HG03521 (cell line): ENCODE measurements at regions not wholly inside any gene's neighbourhood (a gene's known extent, or its start where the extent isn't known, plus 50 kb on each side); places are given as distances from the start of the nearest gene placed in this dataset.

Experiments used
- ATAC-seq: cut with Tn5 transposase; IDR thresholded peaks from one replicate; pipeline ENCODE4 v1.9.1; 2021; ENCODE audit warnings: mild to moderate bottlenecking, moderate library complexity; ENCODE audit not compliant: unreplicated experiment

DNA sequence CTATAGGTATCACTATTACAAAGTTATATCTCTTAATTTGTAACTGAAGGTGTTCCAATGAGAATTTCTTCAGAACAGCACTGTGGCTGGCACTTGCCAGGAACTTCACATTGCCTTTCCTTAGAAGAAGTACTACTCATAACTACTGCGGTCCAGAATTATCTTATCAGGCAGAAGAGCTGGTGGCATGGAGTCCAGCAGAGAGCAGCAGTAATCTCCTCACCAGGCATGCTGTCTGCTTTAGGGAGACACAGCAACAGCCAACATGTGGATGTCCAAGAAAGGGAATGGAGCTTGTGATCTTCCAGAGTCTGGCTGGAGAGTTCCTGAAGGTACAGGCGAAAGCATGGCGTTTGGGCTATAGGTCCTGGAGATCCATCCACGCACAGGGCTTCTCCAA is 919.7 kb upstream of the NR2F2 start:
- ATAC-seq, result no peak

DNA sequence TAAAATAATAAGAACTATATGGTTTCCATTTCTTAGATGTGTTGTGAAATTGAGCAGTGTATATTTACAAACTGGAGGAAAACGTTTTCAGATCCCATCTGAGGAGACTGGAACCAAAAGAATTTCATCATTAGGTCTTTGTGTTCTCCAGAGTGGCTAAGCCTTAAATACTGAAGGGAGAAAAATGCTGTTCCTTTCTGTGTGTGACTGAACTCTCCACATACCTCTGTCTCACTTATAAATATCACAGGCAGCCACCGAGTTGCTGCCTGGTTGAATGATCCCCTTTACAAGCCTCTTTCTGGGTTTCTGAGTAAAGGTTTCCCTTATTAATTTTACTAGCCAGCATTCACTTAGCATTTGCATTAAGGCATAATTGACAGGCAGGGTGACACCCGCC is 913.9 kb upstream of the NR2F2 start:
- ATAC-seq, result no peak

DNA sequence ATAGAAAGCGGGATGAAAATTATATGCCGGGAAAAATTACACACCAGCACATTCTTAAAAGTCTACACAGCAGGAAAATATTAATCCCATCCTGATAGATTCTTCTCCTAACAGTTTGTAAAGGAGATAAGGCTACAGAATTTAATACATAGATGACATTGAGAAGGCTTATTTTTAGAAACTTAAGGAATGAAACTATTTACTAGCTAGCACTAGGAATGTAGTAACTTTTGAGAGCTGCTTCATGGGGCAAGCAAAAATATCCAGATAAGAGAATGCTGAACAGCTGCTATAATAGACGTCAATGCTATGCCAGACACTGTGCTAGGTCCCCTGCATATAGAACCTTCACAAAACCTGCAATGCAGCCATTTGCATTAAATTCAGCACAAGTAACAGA is 912.7 kb upstream of the NR2F2 start:
- ATAC-seq, result no peak

DNA sequence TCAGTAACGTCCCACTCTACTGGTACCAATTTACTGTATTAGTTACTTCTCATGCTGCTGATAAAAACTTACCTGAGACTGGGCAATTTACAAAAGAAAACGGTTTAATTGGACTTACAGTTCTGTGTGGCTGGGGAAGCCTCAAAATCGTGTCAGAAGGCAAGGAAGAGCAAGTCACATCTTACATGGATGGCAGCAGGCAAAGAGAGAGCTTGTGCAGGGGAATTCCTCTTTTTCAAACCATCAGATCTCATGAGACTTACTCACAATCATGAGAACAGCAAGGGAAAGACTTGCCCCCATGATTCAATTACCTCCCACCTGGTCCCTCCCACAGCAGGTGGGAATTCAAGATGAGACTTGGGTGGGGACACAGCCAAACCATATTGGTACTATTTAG is 908.2 kb upstream of the NR2F2 start:
- no peak for ATAC-seq

DNA sequence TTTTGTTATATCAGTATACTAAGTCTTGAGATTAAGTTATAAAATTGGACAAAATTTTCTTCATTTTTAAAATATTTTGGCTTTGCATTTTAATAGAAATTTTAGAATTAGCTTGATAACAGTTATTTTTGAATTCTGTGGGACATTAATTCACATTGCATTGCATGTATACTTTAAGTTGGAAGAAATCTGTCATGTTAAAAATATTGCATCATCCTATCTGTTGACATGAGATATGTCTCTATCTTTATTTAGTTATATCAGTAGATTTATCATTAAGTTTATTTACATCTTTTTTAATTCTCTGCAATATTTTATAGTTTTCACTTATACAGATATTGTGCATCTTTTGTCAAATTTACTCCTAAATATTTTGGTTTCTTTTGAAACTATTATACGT is 904.6 kb upstream of the NR2F2 start:
- ATAC-seq, result no peak

DNA sequence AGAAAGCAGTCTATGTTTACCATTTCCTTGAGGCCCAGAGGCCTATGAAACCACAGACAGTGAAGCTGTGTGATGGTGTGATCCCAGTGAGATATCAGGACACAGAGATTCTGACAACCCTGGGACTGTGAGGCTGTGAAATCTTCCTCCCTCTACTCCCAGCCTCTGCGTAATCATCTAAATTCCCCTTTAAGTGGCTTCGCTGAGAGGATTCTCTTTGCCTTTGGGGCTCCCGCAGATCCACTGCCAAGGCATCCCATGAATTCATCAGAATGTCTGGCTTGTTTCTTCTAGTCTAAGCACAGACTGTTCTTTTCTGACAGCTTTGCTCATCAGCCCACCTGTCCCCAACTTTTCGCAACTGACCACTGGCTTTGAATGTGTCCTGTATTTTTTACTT is 901.2 kb upstream of the NR2F2 start:
- no peak for ATAC-seq

DNA sequence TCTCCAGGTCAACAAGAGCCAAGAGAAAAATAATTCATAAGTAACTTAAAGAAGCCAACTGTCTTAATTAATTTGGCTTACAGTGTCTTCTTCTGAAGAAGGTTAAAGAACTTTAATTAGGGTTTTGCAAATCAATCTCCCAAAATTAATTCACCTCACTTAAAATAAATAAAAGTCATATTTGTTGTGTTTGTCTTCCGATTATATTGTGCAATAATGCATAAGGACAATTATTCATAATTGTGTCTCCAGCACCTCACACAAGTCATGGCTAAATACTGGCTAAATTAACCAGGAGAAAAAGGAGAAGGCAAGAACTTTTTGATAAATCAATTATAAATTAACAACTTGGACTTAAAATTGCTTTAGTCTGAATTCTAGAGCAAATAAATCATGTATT is 899.0 kb upstream of the NR2F2 start:
- no peak for ATAC-seq

DNA sequence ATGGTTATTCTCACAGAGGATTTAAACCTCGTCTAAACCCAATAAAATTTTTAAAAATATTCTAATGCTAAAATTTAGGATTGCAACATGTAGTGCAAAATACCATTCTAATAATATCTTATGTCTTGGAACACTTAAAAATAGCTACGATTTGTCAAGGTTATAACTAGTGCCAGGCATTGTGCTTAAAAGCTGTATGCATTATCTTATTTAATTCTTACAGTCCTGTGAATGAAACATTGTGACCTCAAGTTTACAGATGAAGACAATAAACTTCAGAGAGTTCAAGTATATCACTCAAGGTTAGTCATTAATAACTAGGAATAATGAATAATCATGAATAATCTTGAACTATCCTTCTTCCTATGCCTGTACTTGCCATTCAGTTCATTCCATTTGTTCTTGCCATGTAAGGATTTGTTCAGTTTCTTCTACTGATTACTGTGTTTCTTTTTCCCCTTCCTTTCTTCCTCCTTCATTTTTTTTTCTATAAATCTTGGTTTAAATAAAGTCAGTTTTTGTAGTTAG is 897.6 kb upstream of the NR2F2 start:
- no peak for ATAC-seq

DNA sequence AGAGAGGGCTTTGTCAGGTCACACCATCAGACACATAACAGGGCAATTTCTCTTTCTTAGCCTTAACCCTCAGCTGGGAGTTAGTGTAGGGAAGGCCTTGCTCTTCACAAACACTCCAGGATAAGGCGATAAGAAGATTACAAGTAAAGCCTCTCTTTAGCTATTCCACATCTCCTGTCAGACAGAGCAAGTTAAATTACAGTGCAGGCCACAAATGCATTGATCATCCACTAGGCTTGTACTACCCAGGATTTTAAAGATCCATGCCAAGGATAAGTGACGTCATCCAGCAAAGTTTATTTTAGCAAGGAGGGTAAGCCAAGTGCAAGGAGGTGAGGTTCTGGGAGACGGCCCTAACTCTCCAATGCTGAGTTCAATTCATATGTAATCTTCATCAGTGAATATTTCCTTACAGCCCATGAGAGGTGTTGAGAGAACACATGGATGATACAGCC is 890.6 kb upstream of the NR2F2 start:
- no peak for ATAC-seq

DNA sequence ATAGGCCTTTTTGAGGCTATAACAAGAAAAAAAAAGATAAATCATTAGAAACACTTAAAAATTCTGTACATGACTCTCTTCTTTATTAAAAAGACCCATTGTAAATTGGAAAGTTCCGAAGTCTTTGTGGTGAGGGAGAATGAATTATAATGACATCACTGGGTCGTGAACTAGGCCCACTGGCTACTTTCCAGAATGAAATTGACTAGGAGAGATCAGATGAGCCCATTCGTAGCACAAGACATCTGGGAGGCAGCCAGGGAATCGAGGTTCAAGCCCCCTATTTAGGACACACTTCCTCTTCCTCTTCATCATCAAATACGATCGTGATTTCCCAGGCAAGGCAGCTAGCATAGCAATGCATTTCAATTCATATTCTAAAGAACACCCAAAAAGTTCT is 889.8 kb upstream of the NR2F2 start:
- ATAC-seq, result no peak

DNA sequence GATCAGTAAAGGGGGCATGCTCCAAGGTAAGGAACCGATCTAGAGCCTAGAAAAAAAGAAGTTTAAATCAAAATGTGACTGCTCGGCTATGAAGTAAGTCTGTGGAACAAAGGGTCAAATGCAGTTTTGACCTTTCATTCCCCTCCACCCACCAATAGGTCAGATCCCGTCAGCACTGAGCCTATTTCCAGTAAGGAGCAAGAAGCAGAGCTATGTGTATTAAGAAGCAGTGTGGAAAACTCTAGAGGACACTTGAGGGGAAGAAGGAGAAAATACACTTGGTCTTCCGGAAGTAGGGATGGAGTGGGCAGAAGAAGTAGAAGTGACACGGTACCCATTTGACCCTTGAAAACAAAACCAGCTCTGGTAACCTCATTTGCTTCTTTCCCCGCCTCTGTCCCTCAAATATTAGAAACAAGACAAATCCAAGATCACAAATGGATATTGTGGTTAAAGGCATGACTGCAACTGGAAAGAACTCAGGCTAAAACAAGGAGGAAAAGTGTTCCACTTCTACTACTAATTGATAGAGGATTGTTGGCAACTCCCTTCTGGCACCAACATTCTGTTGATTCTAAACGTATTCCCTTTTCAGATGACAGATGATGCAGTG is 888.3 kb upstream of the NR2F2 start:
- ATAC-seq, result no peak

DNA sequence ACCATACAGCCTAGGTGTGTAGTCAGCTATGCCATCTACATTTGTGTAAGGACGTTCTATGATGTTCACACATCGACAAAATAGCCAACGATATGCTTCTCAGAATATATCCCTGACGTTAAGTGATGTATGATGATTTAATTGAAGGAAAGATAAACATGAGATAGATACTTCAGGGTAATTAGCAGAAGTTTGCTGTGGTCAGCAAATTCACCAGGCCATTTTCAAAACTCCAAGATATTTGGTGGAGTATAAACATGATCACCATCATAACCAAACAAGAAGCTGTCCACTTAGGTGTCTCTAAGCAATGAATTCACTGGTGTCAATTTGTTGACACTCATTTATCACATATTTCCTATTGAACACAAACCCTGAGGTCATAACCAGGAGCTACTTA is 885.6 kb upstream of the NR2F2 start:
- ATAC-seq, result no peak

DNA sequence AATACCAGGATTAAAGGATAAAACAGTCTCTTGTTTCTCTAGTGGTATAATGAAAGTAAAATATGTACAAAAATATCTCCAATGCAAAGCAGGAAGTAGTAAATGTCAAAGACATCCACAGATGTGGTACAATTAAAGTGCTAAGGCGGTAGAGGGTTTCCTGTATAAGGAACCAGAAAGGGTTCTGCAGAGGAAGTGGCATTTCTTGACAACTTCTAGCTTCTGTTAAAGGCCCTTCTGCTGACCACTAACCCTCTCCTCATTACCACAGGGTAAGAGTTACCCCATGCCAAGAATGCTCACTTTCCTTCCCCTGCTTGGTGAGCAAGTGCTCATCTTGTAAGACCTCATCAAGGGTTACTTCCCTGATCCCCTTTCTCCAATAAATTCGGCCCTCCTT is 883.6 kb upstream of the NR2F2 start:
- ATAC-seq, result no peak

DNA sequence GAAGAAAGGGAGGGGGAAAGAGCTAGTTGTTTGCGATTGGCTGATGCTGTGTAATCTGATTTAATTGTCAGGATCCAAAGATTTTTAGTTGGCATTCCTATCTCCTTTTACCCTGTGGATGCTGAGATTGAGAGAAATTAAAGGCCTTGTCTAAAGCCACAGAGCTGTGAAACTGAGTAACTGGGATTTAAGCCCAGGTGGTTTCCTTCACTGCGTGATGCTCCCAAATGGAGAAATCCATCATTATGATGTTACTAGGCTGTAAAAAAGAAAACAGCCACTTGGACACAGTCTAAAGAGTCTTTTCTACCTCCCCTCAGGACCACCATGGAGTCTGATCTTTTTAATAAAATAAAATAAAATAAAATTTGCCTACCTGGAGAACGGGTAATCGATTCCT is 883.0 kb upstream of the NR2F2 start:
- ATAC-seq, result no peak

DNA sequence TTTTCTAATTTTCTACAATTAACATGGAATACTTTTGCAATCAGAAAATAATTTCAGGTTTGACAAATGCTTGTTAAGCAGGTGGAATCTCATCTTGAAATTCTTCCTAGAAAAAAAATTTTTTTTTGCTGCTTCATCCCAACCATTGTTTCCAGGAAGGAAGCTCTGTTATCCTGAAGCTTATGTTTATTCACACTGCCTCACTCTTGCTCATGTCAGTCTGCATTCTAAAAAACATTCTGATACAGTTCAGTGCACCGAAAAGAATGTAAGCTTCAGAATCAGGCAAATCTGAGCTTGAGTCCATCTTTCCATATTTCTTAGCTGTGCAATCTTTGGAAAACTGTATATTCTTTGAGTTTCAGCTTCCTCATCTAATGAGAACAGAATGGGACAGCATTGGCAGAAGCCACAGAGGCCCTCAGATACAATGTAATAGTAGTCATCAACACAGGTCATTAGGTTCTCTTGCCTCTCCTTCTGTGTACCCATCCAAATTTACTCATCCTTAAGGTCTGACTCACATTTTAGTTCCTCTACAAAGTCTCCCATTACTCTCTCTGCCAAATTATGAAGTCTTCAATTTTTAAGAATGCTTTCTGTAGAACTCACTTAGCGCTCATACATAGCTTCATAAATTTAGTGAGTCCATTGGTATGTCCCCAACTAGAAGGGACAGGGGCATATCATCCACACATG is 881.8 kb upstream of the NR2F2 start:
- no peak for ATAC-seq

DNA sequence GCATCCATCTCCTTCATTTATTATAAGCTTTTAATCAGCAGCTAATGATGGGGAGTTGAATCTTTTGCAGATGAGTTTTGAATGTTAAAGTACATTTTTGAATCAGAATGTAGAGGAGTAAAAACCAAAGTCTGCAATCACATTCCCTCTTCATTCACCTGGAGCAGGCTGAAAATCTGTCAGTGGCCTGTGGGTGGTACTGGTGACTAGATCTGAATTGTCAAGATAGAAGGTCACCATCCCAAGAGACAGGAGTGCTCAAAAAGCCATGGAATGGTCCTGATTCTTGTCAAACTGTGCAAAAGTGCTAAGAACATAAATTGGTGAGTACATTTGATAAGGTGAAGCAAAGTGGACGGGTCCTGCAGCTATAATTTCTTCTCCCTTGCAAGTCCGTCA is 881.3 kb upstream of the NR2F2 start:
- no peak for ATAC-seq

DNA sequence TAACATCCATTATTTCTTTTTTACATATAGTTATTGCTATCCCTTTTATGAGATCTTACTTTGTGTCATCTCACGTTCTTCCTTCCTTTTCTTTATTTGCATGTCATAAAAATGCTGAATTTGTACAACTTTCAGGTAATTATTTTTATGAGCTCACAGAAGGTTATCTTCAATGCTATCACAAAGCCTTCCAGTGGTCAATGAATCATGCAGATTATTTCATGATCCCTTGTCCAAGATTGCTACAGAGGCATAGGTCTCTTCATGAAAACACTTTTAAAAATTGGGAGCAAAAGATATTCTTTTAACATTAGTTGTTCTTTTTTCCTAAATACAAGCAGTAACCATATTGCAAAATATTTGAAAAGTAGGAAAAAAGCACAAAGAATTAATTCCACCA is 880.1 kb upstream of the NR2F2 start:
- no peak for ATAC-seq

DNA sequence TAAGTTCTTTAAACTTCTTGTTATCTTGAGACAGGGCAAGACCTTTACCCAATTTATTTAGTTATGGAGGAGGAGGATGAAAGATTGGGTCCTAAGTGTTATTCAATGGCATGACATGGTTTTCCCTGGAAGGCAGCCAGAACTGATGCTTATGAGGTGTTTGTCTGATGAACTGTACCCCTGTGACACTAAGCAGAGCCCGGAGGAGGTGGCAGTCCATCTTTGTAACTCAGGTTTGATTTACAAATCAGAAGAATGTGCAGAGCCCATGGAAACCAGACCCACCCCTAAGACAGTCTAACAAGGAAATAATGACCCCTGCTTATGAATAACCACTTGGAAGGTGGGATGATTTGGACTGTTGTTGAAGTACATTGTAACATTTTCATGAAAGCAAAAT is 878.6 kb upstream of the NR2F2 start:
- no peak for ATAC-seq

DNA sequence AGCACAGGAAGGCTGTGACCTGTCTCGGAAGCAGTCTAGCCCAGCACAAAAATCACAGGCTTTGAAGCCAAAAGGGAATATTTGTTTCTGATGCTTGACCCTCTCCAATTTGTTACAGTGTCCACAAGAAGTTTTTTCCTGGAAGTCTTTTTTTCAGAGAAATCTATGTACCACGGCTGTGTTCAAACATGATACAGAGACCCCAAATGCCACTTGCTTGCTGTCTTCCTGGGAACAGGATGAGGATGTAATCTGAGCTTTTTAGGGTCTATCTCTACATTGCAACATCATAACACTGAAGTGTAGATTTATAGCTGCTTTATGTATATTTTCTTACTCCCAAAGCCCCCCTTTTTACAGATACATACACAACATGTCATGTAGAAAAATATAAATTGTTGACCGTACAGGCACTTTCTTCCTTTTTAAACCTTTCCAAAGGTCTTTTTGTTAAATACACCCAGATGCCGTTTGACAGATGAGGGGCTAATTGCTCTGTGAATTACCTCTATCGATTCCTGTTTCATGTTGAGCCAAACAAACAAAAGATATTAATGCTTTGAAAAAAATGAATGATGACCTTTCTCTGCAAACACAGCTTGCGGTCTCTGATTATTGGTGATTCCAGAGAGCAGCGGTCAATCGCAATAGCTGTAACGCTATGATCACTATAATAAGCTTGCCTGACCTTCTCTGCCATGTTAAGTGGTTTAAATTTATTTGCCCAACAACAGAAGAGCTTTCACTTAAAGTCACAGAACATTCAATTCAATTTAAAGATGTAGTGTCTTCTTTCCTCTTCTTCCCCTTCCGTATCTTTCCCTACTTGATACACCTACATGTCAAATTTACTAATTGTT is 875.9 kb upstream of the NR2F2 start:
- ATAC-seq, result no peak

DNA sequence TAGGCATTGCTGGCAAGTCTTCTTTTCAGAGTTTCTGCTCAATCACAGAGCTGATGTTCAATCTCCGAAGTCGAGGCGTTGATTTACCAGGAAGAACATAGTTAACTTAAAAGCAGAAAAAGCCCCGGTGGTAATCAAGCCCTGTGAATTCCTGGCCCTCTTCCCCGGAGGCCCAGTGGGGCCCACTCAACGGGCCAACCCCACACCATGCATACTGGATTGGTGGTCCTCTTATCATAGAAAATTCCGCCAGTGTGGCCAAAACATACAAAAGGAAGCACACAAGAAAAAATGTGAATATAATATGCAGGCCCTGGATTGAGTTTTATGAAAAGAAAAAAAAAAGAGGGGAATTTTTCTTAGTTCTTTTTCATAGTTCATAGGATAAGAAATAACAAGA is 873.0 kb upstream of the NR2F2 start:
- no peak for ATAC-seq

DNA sequence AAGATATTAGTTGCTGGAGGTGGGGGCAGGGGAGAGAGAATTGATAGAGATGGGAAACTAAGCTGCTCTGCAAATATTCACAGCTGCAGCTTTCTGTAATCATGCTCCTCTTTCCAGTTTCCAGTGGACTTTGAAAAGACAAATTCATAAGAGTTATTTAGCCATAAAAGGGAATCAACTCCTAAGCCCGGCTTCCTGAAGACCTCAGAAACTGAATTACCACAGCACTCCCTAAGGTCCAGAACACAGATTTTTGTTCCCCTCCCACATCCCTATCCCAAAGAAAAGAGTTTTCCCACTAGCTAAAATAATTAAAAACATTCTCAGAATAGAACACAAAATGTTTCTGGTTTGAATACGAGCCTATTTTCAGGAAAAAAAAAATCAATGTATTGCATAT is 871.8 kb upstream of the NR2F2 start:
- no peak for ATAC-seq

DNA sequence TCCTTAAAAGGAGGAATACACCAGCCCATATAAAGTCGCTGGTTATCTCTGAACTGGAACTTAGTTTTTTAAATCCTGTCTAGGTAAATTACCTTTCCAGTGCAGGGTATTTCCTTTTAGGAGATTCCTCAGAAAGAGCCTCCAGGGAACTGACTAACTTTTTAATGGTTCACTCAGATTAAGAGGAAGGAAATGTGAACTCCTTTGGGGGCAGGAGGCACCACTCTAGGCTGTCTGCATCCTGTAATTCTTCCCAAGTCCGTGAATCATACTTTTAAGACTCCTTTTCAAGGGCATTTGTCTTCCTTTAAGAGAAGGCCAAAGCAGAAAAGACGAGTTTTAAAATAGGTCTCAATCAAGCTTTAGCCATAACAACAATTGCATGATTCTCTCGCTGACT is 871.2 kb upstream of the NR2F2 start:
- ATAC-seq, result no peak
